GM19463 (cell line): ENCODE measurements at regions not wholly inside any gene's neighbourhood (a gene's known extent, or its start where the extent isn't known, plus 50 kb on each side); places are given as distances from the start of the nearest gene placed in this dataset.
"Not testable (repeated sequence)": the region's sequence is repeated elsewhere in the genome, so short reads cannot be mapped to it uniquely, and the experiment has no call there.

ENCODE experiments used
- ATAC-seq: cut with Tn5 transposase; IDR thresholded peaks from one replicate; pipeline ENCODE4 v1.9.1; 2021; ENCODE audit warnings: mild to moderate bottlenecking, moderate library complexity; ENCODE audit not compliant: unreplicated experiment

DNA sequence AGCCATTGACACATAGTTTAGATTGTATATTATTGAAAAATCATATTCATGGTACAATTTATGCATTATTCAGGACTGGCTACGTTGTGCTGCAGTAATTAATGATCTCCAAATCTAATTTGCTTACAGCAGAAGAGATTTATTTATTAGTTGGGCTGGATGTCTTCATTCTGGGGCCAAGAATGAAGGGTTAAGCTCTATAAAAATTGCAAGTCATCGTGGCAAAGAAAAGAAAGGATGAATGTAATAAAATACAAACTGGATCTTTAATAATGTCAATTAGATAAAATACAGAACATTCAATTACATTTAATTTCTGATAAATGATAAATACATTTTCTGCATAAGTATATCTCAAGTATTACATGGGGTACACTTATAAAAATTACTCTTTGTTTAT, 151.8 kb upstream of the ANO5 start:
- ATAC-seq, result no peak

- no peak for ATAC-seq
These were observed 150.8 kb upstream of the ANO5 start for GRCh38 chr11:22042081-22042480.

GRCh38 chr11:22044126-22044525, 148.8 kb upstream of the ANO5 start:
- no peak for ATAC-seq

DNA sequence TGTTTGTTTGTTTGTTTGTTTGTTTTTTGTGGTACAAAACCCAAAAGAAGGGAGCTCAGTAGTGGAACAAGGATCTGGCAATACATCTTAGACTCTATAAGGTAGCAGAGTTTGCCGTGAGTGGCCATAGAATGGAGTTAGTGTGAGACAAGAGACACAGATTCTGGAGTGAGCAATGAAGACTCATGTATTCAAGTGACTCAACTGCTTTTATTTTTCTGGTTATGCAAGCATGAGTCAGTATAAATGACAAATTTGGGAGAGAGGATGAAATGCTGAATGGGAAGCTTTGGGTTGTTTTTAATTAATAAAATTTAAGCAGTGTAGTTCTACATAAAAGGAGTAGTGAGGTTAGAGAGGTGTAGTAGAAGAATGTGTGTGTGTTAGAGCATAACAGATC, 143.6 kb upstream of the ANO5 start:
- ATAC-seq, result no peak

GRCh38 chr11:22065472-22065871, 127.4 kb upstream of the ANO5 start:
- no peak for ATAC-seq

- ATAC-seq, result no peak
These were observed 123.0 kb upstream of the ANO5 start for GRCh38 chr11:22069844-22070243.

DNA sequence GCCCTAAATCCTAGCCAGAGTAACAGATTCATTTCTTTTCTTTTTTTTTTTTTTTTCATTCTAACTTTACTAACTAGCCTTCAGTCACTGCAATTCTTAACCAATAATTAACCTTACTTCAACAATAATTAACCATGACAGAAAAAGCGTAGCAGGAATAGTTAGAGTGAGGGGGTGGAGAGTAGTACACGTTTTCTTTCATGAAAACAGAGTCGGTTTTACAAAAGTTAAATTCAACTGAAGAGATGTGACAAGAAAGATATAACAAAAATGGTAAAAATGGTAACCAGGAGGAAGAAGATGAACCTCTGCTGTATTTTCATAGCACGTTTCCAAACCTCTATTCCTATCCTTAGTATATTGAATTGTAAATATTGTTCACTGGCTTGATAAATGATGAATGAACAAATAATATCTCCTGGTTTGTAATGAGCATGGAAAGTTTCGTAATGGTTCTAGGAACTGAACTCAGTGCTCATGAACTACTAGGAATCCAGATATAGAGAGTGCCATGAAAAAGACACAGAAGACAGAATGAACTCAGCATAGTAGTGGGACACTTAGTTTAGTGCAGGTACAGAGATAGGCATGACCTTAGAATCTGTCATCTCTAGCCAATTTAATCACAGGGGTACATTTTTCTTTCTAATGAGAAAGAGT, 116.5 kb upstream of the ANO5 start:
- no peak for ATAC-seq

- ATAC-seq, result no peak
These were observed 114.8 kb upstream of the ANO5 start for GRCh38 chr11:22078063-22078462.

DNA sequence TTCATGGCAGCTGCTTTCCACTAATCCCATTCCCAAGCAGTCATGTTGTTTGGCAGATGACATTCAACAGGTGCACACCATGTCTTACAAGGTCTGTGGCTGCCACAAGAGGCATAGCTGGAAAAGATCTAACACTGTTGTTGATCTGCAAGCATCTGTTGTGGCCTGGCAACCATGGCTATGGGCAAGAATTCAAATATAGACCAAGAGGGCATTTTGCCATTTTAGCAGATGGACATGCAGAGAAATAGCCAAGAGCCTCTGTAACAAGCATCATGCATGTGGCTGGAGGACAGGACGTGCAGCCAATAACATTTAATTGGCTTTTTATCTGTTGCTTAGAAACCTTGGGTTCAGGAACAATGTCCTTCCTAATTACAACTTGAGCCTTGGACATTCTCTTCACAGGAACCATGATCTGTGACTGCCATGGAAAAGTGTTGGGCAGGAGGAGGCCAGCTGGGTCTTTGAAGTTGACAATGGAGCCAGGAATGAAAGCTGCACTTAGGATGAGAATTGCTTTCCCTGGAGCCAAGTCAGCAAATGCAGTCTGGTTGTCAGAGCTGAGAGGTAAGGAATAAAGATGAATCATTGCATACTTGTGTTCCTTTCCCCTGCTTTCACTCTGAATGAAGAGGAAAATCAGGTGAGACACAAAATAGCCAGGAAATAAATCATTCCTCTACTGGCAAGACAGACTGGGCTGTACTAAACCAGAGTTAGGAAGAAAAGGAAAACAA, 113.6 kb upstream of the ANO5 start:
- no peak for ATAC-seq

DNA sequence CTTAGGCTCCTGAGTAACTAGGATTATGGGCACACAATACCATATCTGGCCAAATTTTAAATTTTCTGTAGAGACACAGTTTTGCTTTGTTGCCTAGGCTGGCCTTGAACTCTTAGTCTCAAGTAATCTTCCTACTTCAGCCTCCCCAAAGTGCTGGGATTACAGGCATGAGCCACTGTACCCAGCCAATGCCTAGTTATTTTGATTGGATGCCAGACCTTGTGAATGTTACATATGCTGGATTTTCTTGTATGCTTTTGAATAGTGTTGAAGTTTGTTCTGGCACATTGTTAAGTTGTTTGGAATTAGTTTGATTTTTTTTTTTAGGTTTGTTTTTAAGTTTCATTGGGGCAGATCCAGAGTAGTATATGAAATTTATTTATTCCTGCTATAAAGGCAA, 110.7 kb upstream of the ANO5 start:
- no peak for ATAC-seq

- no peak for ATAC-seq
These were observed 110.1 kb upstream of the ANO5 start for GRCh38 chr11:22082788-22083187.

DNA sequence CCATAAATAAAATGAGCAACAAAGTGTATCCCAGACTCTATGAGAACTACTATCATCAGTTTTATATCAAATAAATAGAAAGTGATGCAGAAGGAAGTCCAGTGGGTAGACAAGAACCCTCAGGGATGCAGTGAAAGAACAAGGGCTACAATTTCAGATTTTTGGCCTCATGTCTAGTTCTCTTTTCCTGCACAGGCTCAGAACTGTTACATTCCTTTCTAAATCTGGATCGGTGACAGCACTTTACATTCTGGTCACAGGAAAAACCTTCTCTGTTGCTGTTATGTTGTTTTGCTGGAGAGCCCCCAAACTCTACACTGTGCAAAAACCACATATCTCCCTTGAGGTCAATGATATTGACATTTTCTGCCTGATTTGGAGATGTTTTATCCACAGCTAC, 108.8 kb upstream of the ANO5 start:
- ATAC-seq, result no peak

GRCh38 chr11:22084564-22084963, 108.3 kb upstream of the ANO5 start:
- no peak for ATAC-seq

DNA sequence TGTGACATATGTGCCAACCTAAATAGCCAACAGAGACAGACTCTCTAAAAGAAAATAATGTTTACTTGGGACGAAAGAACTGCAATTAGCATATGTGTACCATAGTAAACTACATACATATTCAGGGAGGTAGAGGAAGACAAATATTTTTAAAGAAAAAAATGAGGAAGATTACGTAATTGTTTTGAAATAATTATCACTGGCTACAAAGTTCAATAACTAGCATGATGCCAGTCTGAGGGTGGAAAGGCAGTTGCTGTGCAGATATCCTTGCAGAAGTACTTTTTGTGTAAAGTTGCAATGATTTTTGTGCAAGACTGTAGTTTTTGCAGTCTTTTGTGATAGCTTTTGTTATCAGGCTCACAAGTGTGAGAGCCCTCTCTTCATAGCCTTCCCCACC, 103.3 kb upstream of the ANO5 start:
- no peak for ATAC-seq

GRCh38 chr11:22106566-22106965, 86.3 kb upstream of the ANO5 start:
- ATAC-seq, result no peak

GRCh38 chr11:22115470-22116029, 77.3 kb upstream of the ANO5 start:
- no peak for ATAC-seq

GRCh38 chr11:22127981-22128380, 64.9 kb upstream of the ANO5 start:
- ATAC-seq, result not testable (repeated sequence)

- no peak for ATAC-seq
These were observed 62.3 kb upstream of the ANO5 start for GRCh38 chr11:22130462-22131053.

GRCh38 chr11:22133776-22134175, 59.1 kb upstream of the ANO5 start:
- no peak for ATAC-seq

GRCh38 chr11:22138264-22138663, 54.6 kb upstream of the ANO5 start:
- no peak for ATAC-seq
